KOPT-K1 (cell line): ENCODE measurements at regions not wholly inside any gene's neighbourhood (a gene's known extent, or its start where the extent isn't known, plus 50 kb on each side); places are given as distances from the start of the nearest gene placed in this dataset.

Source experiments
- H3K27ac ChIP-seq: fragments of 200-600 bp; sonication (generic); 2 replicates; pipeline ENCODE4 v1.5.1; 2016; ENCODE audit warnings: antibody characterized with exemption, mild to moderate bottlenecking, low read depth, low read length; ENCODE audit not compliant: poor library complexity, severe bottlenecking
- H3K36me3 ChIP-seq: fragments of 200-600 bp; sonication (generic); 2 replicates; pipeline ENCODE4 v1.5.1; 2017; ENCODE audit warnings: antibody characterized with exemption, mild to moderate bottlenecking, low read length, moderate library complexity; ENCODE audit not compliant: insufficient read depth
- H3K9me3 ChIP-seq: fragments of 200-600 bp; sonication (generic); 2 replicates; pipeline ENCODE4 v1.5.1; 2017; ENCODE audit warnings: antibody characterized with exemption, low read length, mild to moderate bottlenecking; ENCODE audit not compliant: insufficient read depth, poor library complexity, severe bottlenecking

DNA sequence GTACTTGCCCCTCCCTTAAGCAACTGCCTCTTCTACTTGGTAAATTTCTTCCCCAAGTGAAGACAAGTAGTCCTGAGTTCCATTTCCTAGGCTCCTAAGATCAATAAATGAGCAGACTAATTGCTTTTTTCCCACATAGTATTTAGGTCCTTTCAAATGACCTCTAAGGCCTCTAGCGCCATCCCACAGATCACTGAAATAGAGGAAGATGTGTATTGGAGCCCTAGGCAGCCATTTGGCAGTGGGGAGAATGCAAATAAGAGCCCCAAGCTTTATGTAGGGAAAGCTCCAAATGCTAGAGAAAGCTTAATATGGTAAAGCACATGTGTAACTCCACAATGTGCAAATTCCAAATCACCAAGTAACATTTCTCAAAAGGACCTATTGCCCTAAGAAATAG lies 316.5 kb upstream of the PHF14 start:
- Histone ChIP-seq H3K9me3 (no peaks in the 10 kb centered on the region), H3K27ac (no peak overlapping the region), H3K36me3 (no peaks in the 10 kb centered on the region)

DNA sequence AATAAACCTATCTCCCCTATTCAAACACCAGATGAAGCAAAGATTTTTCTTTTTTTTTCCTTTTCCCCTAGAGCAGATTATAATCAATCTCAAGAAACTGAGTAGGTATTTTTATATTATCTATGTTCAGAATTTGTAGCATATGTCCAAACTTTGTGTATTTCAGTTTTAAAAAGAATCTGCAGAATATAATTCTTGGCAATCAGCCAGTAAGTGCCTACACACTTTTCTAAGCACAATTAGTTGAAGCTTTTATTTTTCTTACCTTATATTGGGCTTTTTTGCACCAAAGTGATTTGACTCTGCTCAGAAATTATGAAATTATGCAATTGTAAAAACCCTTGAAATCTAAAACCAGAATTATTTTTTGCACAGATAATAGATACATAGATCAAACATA lies 315.8 kb upstream of the PHF14 start:
- Histone ChIP-seq H3K36me3 (no peaks in the 10 kb centered on the region), H3K27ac (no peak overlapping the region), H3K9me3 (no peaks in the 10 kb centered on the region)

DNA sequence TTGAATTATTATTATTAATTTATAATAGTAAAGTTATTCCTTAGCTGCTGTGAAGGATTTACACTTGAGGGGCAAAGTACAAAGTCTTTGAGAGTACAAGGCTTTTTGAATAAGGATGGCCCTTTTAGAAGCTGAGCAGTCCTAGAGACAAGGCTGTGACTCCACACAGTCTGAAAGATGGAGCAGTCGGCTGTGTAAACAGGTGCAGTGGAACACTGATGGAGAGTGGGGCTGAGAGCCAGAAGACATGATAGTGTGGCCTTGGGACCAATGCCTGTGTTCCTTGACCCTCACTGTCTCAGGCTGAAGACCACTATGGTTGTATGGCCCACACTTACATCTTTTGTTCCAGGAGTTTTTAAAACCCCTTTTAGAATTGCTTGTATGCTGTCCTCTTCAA lies 311.2 kb upstream of the PHF14 start:
- Histone ChIP-seq H3K36me3 (no peaks in the 10 kb centered on the region), H3K27ac (no peak overlapping the region), H3K9me3 (no peaks in the 10 kb centered on the region)

DNA sequence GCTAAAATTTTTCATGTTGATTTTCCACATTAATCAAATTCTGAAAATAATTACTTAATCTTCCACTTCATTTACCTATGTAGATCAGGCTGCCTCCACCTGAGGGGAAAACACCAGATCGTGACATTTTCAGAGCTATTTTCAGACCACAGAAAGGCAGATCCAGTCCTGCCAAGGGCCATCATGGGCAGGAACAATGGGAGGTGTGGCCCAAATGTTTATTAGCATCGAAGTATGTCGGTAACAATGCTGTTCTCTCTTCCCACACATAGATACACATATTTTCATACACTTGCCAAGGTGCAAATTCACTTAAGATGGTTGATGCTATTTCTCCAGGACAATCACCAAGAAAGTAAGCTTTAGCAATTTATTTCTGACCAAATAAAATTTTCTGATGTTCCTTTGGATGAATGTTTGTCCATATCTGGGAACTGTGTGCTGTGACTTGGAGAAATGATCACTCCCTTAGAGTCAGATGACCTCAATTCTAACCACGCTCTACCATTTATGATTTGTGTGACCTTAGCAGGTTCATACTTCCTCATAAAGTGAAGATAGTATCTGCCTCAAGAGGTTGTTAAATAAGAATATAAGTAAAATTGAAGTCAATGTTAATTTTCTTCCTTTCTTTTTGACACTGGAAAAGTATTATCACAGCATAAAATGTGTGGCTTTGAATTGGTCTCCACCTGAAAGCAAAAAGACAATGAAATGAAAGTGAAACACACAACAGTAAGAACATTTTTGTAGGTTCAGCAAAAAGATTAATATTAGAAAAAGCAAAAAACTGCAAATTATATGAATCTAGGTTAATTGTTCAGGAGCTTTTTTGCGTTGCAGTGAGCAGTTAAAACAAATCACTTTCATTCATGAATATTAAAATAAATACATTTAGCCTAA lies 310.4 kb upstream of the PHF14 start:
- H3K36me3 ChIP-seq, result no peaks in the 10 kb centered on the region
- H3K9me3 ChIP-seq, result no peaks in the 10 kb centered on the region
- H3K27ac ChIP-seq, result no peak overlapping the region

DNA sequence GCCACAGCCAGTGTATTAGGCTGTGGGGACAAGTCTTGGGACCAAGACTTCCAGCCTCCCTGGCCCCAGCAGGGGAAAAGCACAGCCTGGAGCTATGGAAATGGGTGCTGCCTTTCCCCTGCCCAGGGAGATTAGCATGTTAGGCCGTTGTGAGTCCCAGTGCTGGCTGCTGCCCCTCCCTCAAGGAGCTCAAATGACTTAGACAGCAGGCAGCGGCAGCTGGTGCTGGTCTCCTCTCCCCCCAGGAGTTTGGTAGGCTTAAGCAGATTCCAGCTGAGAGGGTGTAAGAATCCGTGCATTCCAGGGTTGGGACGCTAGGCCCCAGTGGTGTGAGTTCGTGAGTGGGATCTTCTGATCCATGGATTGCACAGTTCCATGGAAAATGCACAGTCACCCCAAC lies 301.5 kb upstream of the PHF14 start:
- no peak overlapping the region for H3K27ac ChIP-seq
- no peaks in the 10 kb centered on the region for H3K36me3 ChIP-seq
- H3K9me3 ChIP-seq, result no peaks in the 10 kb centered on the region

DNA sequence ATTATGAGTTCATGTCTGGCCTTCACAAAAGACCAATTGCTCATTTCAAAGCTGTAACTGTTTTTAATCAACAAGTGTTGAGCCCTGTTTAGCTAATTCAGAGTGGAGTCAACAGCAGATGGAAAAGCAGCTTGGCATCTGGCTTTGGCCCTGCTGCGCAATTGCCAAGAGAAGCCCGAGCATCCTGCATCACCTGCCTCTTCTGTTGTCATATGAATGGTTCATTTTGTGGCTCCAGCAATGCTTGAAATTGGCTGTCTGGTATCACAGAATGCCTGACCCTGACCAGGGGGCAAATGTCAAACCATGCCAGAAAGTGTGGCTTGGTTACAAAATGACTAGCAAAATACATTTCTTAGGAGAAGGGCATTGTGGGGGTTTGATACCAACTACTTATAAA lies 296.5 kb upstream of the PHF14 start:
- Histone ChIP-seq H3K9me3 (no peaks in the 10 kb centered on the region), H3K36me3 (no peaks in the 10 kb centered on the region), H3K27ac (no peak overlapping the region)

DNA sequence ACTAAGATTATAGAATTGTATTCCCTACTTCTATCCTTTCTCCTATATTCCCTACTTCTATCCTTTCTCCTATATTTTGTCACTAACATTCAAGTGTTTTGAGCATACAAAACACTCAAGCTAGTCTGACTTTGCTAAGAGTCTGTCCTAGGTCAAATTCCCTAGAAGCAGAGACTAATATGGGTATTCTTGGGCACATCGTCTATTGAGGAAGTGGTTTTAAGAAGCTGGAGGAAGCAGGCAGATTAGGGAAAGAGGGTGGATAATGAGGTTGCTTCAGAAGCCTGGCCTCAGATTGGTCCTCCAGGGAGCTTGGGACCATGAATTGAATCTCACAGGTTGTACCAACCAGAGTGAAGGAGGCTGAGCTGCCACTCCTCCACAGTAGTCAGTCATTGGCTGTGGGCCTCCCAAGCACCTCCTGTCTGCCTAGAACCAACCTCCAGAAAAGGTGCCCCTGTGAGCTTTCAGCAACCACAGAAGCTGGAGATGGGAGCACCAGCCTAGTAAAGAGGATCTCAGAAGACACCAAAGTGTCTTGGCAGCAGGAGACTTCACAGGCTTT lies 295.9 kb upstream of the PHF14 start:
- Histone ChIP-seq H3K27ac (no peak overlapping the region), H3K36me3 (no peaks in the 10 kb centered on the region), H3K9me3 (no peaks in the 10 kb centered on the region)

DNA sequence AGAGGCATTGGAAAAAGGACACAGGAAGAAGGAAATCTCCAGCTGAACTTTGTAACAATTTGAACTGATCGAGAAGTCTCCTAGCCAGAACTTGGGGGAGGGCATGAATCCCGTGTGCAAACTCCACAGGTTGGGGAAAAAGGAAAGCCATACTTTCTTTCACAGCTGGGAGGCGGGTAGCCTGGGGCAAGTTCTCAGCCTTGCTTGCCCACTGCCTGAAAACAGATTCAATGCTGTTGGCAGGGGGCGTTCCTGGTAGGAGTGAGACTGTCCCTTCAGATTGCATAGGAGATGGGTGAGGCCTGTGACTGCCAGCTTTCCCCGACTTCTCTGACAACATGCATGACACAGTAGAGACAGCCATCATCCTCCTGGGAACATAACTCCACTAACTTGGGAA lies 289.1 kb upstream of the PHF14 start:
- no peaks in the 10 kb centered on the region for H3K9me3 ChIP-seq
- no peak overlapping the region for H3K27ac ChIP-seq
- H3K36me3 ChIP-seq, result no peaks in the 10 kb centered on the region

DNA sequence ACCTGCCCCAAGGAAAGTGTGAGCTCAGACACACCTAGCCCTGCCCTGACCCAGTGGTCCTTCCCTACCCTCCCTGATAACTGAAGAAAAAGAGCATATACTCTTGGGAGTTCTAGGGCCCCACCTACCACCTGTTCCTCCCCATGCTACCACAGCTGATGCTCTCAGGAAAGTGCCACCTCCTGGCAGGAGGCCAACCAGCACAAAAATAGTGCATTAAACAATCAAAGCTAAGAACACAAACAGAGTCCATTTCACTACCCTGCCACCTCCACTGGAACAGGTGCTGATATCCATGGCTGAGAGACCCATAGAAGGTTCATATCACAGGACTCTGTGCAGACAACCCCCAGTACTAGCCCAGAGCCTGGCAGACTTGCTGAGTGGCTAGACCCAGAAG lies 288.6 kb upstream of the PHF14 start:
- Histone ChIP-seq H3K36me3 (no peaks in the 10 kb centered on the region), H3K27ac (no peak overlapping the region), H3K9me3 (no peaks in the 10 kb centered on the region)

DNA sequence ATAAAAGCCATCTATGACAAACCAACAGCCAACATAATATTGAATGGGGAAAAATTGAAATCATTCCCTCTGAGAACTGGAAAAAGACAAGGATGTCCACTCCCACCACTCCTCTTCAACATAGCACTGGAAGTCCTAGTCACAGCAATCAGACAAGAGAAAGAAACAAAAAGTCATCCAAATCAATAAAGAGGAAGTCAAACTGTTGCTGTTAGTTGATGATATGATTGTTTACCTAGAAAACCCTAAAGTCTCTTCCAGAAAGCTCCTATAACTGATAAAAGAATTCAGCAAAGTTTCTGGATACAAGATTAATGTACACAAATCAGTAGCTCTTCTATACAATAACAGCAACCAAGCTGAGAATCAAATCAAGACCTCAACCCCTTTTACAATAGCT lies 285.1 kb upstream of the PHF14 start:
- no peaks in the 10 kb centered on the region for H3K9me3 ChIP-seq
- H3K27ac ChIP-seq, result no peak overlapping the region

DNA sequence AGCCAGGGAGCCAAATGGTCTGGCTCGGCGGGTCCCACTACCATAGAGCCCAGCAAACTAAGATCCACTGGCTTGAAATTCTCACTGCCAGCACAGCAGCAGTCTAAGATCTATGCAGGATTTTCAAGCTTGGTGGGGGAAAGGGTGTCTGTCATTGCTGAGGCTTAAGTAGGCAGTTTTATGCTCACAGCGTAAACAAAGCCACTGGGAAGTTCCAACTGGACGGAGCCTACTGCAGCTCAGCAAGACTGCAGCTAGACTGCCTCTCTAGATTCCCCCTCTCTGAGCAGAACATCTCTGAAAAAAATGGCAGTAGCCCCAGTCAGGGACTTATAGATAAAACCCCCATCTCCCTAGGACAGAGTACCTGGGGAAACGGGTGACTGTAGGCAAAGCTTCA lies 277.6 kb upstream of the PHF14 start:
- no peaks in the 10 kb centered on the region for H3K9me3 ChIP-seq
- no peak overlapping the region for H3K27ac ChIP-seq
- H3K36me3 ChIP-seq, result no peaks in the 10 kb centered on the region

More for the DNA sequence above, 285.1 kb upstream of the PHF14 start:
- no peaks in the 10 kb centered on the region for H3K36me3 ChIP-seq

DNA sequence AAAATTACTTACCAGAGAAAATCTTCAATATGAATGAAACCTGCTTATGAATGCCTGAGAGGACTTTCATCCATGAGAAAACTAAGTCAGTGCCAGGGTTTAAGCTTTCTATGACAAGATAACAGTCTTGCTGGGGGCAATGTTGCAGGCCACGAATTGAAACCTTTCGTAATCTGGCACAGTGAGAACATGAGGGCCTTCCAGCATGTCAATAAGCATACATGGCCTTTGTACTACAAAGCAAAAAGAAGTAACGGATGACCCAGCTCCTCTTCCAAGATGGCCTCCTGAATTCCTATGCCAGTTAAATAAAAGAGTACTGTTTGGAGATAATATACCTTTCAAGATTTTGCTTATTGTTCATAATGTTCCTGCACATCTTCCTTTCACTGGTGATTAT lies 270.6 kb upstream of the PHF14 start:
- H3K9me3 ChIP-seq, result no peaks in the 10 kb centered on the region
- H3K27ac ChIP-seq, result no peak overlapping the region
- H3K36me3 ChIP-seq, result no peaks in the 10 kb centered on the region

DNA sequence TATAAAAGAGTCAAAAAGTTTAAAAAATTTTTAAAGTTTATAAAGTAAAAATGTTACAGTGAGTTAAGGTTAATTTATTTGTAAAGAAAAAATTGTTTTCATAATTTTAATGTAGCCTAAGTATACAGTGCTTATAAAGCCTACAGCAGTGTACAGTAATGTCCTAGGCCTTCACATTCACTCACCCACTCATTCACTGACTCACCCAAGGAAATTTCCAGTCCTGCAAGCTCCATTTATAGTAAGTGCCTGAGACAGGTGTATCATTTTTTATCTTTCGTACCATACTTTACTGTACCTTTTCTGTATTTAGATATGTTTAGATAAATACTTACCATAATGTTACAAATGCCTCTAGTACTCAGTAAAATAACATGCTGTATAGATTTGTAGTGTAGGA lies 269.7 kb upstream of the PHF14 start:
- Histone ChIP-seq H3K27ac (no peak overlapping the region), H3K9me3 (no peaks in the 10 kb centered on the region)

DNA sequence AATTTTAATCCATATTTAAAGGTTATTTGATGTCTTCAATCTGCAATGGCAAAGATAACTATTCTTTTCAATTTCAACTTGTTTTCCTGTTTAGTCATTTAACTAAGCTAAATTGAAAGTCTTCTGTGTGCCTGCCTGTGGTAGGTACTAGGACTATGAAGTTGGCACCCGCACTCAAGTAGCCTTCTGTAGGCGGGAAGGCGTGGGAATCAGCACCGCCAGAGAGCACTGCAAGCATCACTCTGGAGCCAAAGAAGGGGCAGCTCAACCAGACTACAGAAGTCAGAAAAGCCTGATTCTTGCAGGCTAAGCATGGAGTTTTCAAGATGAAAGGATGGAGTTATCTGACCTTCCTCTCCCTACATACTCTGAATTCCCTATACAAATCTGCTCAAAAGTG lies 269.0 kb upstream of the PHF14 start:
- Histone ChIP-seq H3K27ac (no peak overlapping the region), H3K36me3 (no peaks in the 10 kb centered on the region), H3K9me3 (no peaks in the 10 kb centered on the region)

More for the DNA sequence above, 269.7 kb upstream of the PHF14 start:
- no peaks in the 10 kb centered on the region for H3K36me3 ChIP-seq

DNA sequence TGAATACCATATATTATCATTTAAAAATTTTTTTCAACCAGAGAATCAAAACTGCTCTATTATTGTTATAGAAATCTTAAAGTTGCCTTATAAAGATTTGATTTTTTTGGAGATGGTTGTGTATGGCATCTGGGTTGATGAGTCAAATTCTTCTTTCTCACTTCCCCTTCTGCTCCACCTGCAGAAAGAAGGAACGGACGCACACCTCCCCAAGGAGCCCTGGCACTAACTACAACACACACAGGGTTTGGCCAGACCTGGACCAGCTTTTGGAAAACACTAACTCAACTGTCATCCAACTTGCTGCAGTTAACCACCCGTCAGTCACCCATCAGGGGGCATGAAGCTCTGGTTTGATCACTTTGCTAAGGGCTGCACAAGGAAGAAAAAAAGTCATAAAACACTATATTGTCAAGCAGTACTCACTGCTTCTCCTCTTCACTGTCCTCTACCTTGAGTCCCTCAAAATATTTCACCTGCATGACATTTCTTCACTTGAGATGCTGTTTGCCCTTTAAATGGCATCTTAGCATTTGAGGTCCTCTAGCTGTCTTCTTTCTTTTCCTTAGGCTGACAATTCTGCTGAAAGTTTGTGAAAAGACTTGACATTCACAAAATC lies 266.7 kb upstream of the PHF14 start:
- Histone ChIP-seq H3K36me3 (no peaks in the 10 kb centered on the region), H3K27ac (no peak overlapping the region), H3K9me3 (no peaks in the 10 kb centered on the region)

DNA sequence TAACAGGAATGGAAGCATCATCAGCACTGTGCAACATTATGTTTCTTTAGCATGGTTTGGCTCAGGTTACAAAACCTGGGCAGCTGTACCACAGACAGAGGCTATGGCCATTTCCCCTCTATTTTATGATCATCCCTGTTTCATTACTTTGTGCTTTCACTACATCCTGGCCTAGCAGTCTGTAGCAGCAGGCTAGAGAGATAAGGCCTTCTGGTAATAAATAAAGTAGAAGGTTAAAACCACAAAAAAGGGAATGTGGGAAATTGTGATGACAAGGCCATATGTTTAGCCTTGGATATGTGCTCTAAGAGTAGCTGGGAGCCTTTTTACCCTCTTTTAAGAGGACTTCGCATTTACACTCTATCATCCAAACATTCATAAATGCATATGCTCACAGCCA lies 266.2 kb upstream of the PHF14 start:
- no peaks in the 10 kb centered on the region for H3K36me3 ChIP-seq
- no peaks in the 10 kb centered on the region for H3K9me3 ChIP-seq
- no peak overlapping the region for H3K27ac ChIP-seq
